ENCODE measurements at regions not wholly inside any gene's neighbourhood (a gene's known extent, or its start where the extent isn't known, plus 50 kb on each side); places are given as distances from the start of the nearest gene placed in this dataset.

GRCh38 chr20:20888266-20888656 is 175.8 kb upstream of the RALGAPA2 start:
- Histone ChIP-seq H3K36me3 (ENCODE audit: control insufficient read depth, insufficient read depth, low read length) (no peaks in the 10 kb centered on the region), H3K27me3 (ENCODE audit: control insufficient read depth, insufficient read depth, low read length) (no peaks in the 10 kb centered on the region), H3K9me3 (ENCODE audit: control insufficient read depth, insufficient read depth, low read depth, low read length) (no peaks in the 10 kb centered on the region), H3K27ac (ENCODE audit: low read length) (no peak overlapping the region), H3K4me1 (ENCODE audit: control insufficient read depth, insufficient read depth, low read length) (no peaks in the 10 kb centered on the region), H3K4me3 (ENCODE audit: low read depth in 2 of 2, low read length in 2 of 2) (no peak overlapping the region)
- ChIA-PET CTCF (no interaction called here), POLR2A (no interaction called here)
- intact Hi-C loops (cut with micrococcal nuclease; ENCODE audit: unreplicated experiment) = no loop called here
- no TSS peak for BruUV-seq (replicated peaks)
- no peak for DNase-seq (ENCODE audit: low read depth, low spot score)
- ATAC-seq = no peak
- in situ Hi-C loops (cut with HindIII; ENCODE audit: low pct_unique_long_range_greater_than_20kb, low sequenced_read_pairs) = no loop called here
- TF ChIP-seq REST (IDR thresholded peaks at IDR 0.05; ENCODE audit: insufficient read depth in 1 of 2, low read depth in 2 of 2, low read length in 1 of 2) = no peak
- TF ChIP-seq SIN3A (IDR thresholded peaks at IDR 0.05; ENCODE audit: borderline replicate concordance, insufficient read depth, low read depth, low read length) = no peak
- TF ChIP-seq TCF7L2 (IDR thresholded peaks at IDR 0.05; ENCODE audit: low read depth, low read length) = no peak
- TF ChIP-seq CTCF (IDR thresholded peaks at IDR 0.05) = no peak
- TF ChIP-seq POLR2AphosphoS5 (IDR thresholded peaks at IDR 0.05; ENCODE audit: low read depth, low read length) = no peak

- in situ Hi-C loops (cut with HindIII; ENCODE audit: low pct_unique_long_range_greater_than_20kb, low sequenced_read_pairs) (no loop called here), intact Hi-C loops (cut with micrococcal nuclease; ENCODE audit: unreplicated experiment) (no loop called here)
- CTCF ChIA-PET = no interaction called here
- Histone ChIP-seq H3K27ac (ENCODE audit: low read length) (no peak overlapping the region), H3K36me3 (ENCODE audit: control insufficient read depth, insufficient read depth, low read length) (no peaks in the 10 kb centered on the region), H3K4me3 (ENCODE audit: low read depth in 2 of 2, low read length in 2 of 2) (no peak overlapping the region), H3K9me3 (ENCODE audit: control insufficient read depth, insufficient read depth, low read depth, low read length) (no peaks in the 10 kb centered on the region), H3K4me1 (ENCODE audit: control insufficient read depth, insufficient read depth, low read length) (no peaks in the 10 kb centered on the region), H3K27me3 (ENCODE audit: control insufficient read depth, insufficient read depth, low read length) (no peaks in the 10 kb centered on the region)
- ATAC-seq = no peak
- TF ChIP-seq CTCF (IDR thresholded peaks at IDR 0.05) (no peak), POLR2AphosphoS5 (IDR thresholded peaks at IDR 0.05; ENCODE audit: low read depth, low read length) (no peak), REST (IDR thresholded peaks at IDR 0.05; ENCODE audit: insufficient read depth in 1 of 2, low read depth in 2 of 2, low read length in 1 of 2) (no peak), SIN3A (IDR thresholded peaks at IDR 0.05; ENCODE audit: borderline replicate concordance, insufficient read depth, low read depth, low read length) (no peak), TCF7L2 (IDR thresholded peaks at IDR 0.05; ENCODE audit: low read depth, low read length) (no peak)
- no peak for DNase-seq (ENCODE audit: low read depth, low spot score)
- BruUV-seq (replicated peaks) = no TSS peak
- POLR2A ChIA-PET = no interaction called here
These were observed 175.3 kb upstream of the RALGAPA2 start for GRCh38 chr20:20887593-20888265.
